K562 (cell line): ENCODE measurements at regions not wholly inside any gene's neighbourhood (a gene's known extent, or its start where the extent isn't known, plus 50 kb on each side); places are given as distances from the start of the nearest gene placed in this dataset.

ENCODE experiments used
- ARID3A ChIP-seq: IDR thresholded peaks from 2 replicates; pipeline ENCODE4 v1.6.1; 2012; ENCODE audit warnings: low read depth, low read length, improper control_type of control experiment, borderline replicate concordance
- ATF6 ChIP-seq: sonication (generic); formaldehyde crosslinking; IDR thresholded peaks from 2 replicates; pipeline ENCODE4 v1.4.0; 2020; ENCODE audit warnings: mild to moderate bottlenecking, missing genetic modification reagents
- BRD9 ChIP-seq: fragments of 450-650 bp; IDR thresholded peaks from 2 replicates; pipeline ENCODE4 v1.6.1; 2018; ENCODE audit warnings: low read depth; ENCODE audit not compliant: partially characterized antibody
- EP300 ChIP-seq: IDR thresholded peaks from 2 replicates; pipeline ENCODE4 v1.6.1; 2012; ENCODE audit warnings: low read length, improper control_type of control experiment
- FOSL1 ChIP-seq: fragments of 200-800 bp; sonication (Bioruptor generic); conservative IDR thresholded peaks from 2 replicates; pipeline ENCODE4 v1.6.1; 2016; ENCODE audit warnings: missing genetic modification characterization, missing compliant biosample characterization
- GMEB1 ChIP-seq: fragments of 250-450 bp; sonication (Bioruptor Pico); IDR thresholded peaks from 2 replicates; pipeline ENCODE4 v1.4.0; 2020; ENCODE audit warnings: mild to moderate bottlenecking
- KAT2B ChIP-seq: IDR thresholded peaks from one replicate; pipeline ENCODE4 v1.6.1; 2012; ENCODE audit warnings: low read depth, mild to moderate bottlenecking, control low read depth, inconsistent platforms, low read length, moderate library complexity
- LCOR ChIP-seq: sonication (generic); formaldehyde crosslinking; IDR thresholded peaks from 2 replicates; pipeline ENCODE4 v1.8.0; 2022; ENCODE audit warnings: mild to moderate bottlenecking, missing genetic modification reagents
- NBN ChIP-seq: fragments of 450-650 bp; IDR thresholded peaks from 2 replicates; pipeline ENCODE4 v1.6.1; 2016; ENCODE audit warnings: low read depth, mild to moderate bottlenecking
- RREB1 ChIP-seq: fragments of 250-450 bp; sonication (Bioruptor Pico); IDR thresholded peaks from 2 replicates; pipeline ENCODE4 v1.4.0; 2020
- SAP30 ChIP-seq: fragments of 200-600 bp; sonication (generic); IDR thresholded peaks from 2 replicates; pipeline ENCODE4 v1.6.1; 2012; ENCODE audit warnings: borderline replicate concordance, low read depth, mild to moderate bottlenecking, moderate library complexity, low read length, control low read depth, inconsistent platforms; ENCODE audit not compliant: insufficient read depth, poor library complexity, severe bottlenecking
- SRF ChIP-seq, 2 experiments: fragments of 250-450, 450-650 bp in 1 of 2; sonication (Bioruptor Pico) in 1 of 2; sonication (generic) in 1 of 2; formaldehyde crosslinking; IDR thresholded peaks; 2 replicates each; pipeline versions ENCODE4 v1.5.0 to v1.5.1; 2020 to 2022; ENCODE audit warnings: mild to moderate bottlenecking in 1 of 2, missing genetic modification reagents in 1 of 2
- TCFL5 ChIP-seq: fragments of 250-450 bp; sonication (Bioruptor Pico); conservative IDR thresholded peaks from 2 replicates; pipeline ENCODE4 v1.6.1; 2021; ENCODE audit warnings: mild to moderate bottlenecking, moderate library complexity, matching md5 sums
- ZBTB17 ChIP-seq: fragments of 450-650 bp; formaldehyde crosslinking; IDR thresholded peaks from 2 replicates; pipeline ENCODE4 v1.4.0; 2020; ENCODE audit warnings: mild to moderate bottlenecking
- ZBTB8A ChIP-seq: fragments of 450-650 bp; IDR thresholded peaks from 2 replicates; pipeline ENCODE4 v1.6.1; 2018; ENCODE audit warnings: mild to moderate bottlenecking, moderate library complexity; ENCODE audit not compliant: partially characterized antibody

GRCh38 chr12:92403210-92404175 lies 257.8 kb upstream of the BTG1 start (continued):
- TF ChIP-seq ARID3A (peak; percentile 98), ZBTB8A (no peak), ATF6 (CRISPR knock-in tag) (no peak), LCOR (CRISPR knock-in tag) (no peak), KAT2B (no peak), NBN (peak; percentile 96), RREB1 (CRISPR knock-in tag) (no peak), SAP30 (no peak), EP300 (peak; percentile 100), TCFL5 (CRISPR knock-in tag) (peak; percentile 73), BRD9 (peak; percentile 92), ZBTB17 (CRISPR knock-in tag) (peak; percentile 79), SRF (CRISPR knock-in tag; IDR thresholded peaks at IDR 0.05) (no peak), GMEB1 (peak; percentile 18; the same call in 1 of the 2 replicates), FOSL1 (tag) (peak; percentile 81; the same call in 1 of the 2 replicates)
